ENCODE measurements at regions not wholly inside any gene's neighbourhood (a gene's known extent, or its start where the extent isn't known, plus 50 kb on each side); places are given as distances from the start of the nearest gene placed in this dataset.

GRCh38 chr4:43394976-43395375, 502.5 kb downstream of the GRXCR1 start:
- TF ChIP-seq ZNF274 (IDR thresholded peaks at IDR 0.05; ENCODE audit: low read depth, low read length) = no peak

DNA sequence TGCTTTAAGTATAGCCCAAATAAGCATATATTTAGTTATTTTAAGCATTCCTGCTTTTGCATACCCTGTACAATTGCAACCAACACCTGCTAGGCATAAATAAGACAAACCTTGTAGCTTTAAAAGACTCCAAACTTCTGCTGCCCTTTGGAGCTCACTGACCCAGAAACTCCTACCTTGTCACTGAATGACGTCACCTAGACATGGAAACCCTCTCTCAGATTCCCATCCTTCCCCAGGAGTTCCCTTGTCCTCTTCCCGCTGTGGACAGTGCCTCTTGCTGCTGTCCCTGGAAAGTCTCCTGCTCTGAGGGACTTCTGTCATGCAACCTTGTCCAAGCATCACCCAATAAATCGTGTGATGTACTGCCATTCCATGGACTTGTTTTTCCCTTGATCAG, 507.2 kb downstream of the GRXCR1 start:
- H3K4me3 ChIP-seq (ENCODE audit: low read length) = no peak overlapping the region
- TF ChIP-seq ZNF274 (IDR thresholded peaks at IDR 0.05; ENCODE audit: low read depth, low read length) = no peak

More at GRCh38 chr4:43394976-43395375, 502.5 kb downstream of the GRXCR1 start:
- H3K4me3 ChIP-seq (ENCODE audit: low read length) = no peak overlapping the region

DNA sequence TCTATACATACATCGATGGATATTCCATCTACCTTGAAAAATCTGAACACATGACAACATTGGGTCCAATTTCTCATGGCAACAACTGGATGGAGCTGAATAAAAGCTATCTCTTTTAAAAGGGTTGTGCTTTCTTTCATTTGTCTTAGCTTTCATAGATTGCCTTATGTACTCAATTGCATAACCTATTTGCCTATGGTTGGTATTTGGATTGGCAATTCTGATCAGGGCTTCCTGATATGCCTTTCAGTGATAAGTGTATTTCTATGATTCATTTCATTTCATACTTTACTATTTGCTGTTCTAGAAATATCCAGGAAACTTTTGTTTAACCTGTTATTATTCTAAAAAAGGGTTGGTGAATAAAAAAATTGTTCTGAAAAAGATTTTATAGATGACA, 509.9 kb downstream of the GRXCR1 start:
- TF ChIP-seq ZNF274 (IDR thresholded peaks at IDR 0.05; ENCODE audit: low read depth, low read length) = no peak
- no peak overlapping the region for H3K4me3 ChIP-seq (ENCODE audit: low read length)

GRCh38 chr4:43410636-43411035, 518.1 kb downstream of the GRXCR1 start:
- H3K4me3 ChIP-seq (ENCODE audit: low read length) = no peak overlapping the region
- no peak for TF ChIP-seq ZNF274 (IDR thresholded peaks at IDR 0.05; ENCODE audit: low read depth, low read length)

- H3K4me3 ChIP-seq (ENCODE audit: low read length) = no peak overlapping the region
- TF ChIP-seq ZNF274 (IDR thresholded peaks at IDR 0.05; ENCODE audit: low read depth, low read length) = no peak
Measured at GRCh38 chr4:43411226-43411625, 518.7 kb downstream of the GRXCR1 start.

DNA sequence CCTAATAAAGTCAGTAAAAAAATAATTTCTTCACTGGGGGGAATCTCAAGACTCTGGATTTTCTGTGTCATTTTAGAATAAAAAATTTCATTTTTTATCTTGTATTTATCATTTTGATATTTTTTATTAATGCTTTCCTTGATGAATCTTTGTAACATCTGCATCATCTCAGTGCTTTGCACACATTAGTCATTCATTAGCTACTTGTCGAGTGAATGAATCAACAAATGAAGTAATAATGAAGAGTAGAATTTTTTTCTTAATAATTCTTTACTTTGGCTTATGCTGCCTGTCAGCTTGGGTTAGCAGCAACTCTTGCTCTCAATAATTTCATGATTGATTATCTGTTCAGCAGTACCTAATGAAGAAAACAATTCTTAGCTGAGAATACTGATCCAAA, 530.8 kb downstream of the GRXCR1 start:
- TF ChIP-seq ZNF274 (IDR thresholded peaks at IDR 0.05; ENCODE audit: low read depth, low read length) = no peak
- H3K4me3 ChIP-seq (ENCODE audit: low read length) = no peak overlapping the region

- no peak for TF ChIP-seq ZNF274 (IDR thresholded peaks at IDR 0.05; ENCODE audit: low read depth, low read length)
- no peak overlapping the region for H3K4me3 ChIP-seq (ENCODE audit: low read length)
Measured at GRCh38 chr4:43425206-43425605, 532.7 kb downstream of the GRXCR1 start.

- H3K4me3 ChIP-seq (ENCODE audit: low read length) = no peak overlapping the region
- no peak for TF ChIP-seq ZNF274 (IDR thresholded peaks at IDR 0.05; ENCODE audit: low read depth, low read length)
Measured at GRCh38 chr4:43435291-43435690, 542.8 kb downstream of the GRXCR1 start.

DNA sequence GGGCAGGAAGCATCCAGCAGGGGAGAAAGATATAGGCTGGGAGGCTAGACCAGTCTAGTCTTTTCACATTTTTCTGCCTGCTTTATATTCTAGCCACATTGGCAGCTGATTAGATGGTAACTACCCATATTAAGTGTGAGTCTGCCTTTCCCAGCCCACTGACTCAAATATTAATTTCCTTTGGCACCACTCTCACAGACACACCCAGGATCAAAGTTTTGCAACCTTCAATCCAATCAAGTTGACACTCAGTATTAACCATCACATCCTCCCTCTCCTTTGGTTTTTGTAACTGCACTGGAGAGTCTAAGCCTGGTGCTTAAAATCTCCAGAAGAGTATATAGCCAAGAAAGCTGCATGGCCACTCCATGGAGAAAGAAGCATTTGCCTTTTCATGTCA, 560.4 kb downstream of the GRXCR1 start:
- TF ChIP-seq ZNF274 (IDR thresholded peaks at IDR 0.05; ENCODE audit: low read depth, low read length) = no peak
- H3K4me3 ChIP-seq (ENCODE audit: low read length) = no peak overlapping the region

- TF ChIP-seq ZNF274 (IDR thresholded peaks at IDR 0.05; ENCODE audit: low read depth, low read length) = no peak
- no peak overlapping the region for H3K4me3 ChIP-seq (ENCODE audit: low read length)
Measured at GRCh38 chr4:43456383-43456782, 563.9 kb downstream of the GRXCR1 start.

- no peak for TF ChIP-seq ZNF274 (IDR thresholded peaks at IDR 0.05; ENCODE audit: low read depth, low read length)
- no peak overlapping the region for H3K4me3 ChIP-seq (ENCODE audit: low read length)
Measured at GRCh38 chr4:43457866-43458265, 565.4 kb downstream of the GRXCR1 start.

DNA sequence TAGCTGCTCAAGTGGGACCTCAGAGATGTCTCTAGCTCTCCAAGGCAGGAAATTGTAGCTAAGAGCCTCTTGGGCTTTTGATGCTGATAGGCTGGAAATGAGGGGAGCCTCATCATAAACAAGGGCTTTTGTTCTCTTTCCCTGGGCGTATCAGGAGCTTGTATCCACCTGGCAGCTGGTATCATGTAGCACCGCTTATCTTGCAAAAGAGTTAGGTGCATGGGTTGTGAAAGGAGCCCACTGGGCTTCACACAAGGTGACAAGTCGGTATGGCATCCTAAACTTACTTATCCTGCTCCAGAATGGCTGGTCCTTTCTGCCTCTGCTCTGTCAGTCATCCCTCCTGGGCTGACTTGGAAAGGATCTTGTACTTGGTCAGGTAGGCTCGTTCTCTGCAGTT, 565.8 kb downstream of the GRXCR1 start:
- no peak for TF ChIP-seq ZNF274 (IDR thresholded peaks at IDR 0.05; ENCODE audit: low read depth, low read length)

GRCh38 chr4:43471950-43472349, 579.4 kb downstream of the GRXCR1 start:
- H3K4me3 ChIP-seq (ENCODE audit: low read length) = no peak overlapping the region
- no peak for TF ChIP-seq ZNF274 (IDR thresholded peaks at IDR 0.05; ENCODE audit: low read depth, low read length)

More for the DNA sequence above, 565.8 kb downstream of the GRXCR1 start:
- no peak overlapping the region for H3K4me3 ChIP-seq (ENCODE audit: low read length)

DNA sequence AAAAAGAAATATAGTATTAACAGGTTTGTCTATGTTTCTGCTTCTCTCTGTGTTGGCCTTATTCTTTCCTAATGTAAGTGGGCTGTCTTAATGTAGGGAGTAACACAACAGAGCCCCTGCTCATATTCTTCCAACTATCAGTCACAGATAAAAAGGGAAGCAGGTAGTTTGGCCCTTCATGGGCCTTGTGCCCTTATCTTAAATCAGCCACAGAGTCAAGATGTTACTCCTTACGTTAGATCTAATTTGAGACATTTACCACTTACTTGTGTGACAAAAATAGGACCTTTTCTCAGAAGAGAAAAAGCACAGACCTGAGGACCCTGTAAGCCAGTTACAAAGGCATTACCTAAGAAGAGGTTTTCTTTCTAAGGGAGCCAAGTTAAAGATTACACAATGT, 589.0 kb downstream of the GRXCR1 start:
- H3K4me3 ChIP-seq (ENCODE audit: low read length) = no peak overlapping the region
- no peak for TF ChIP-seq ZNF274 (IDR thresholded peaks at IDR 0.05; ENCODE audit: low read depth, low read length)

DNA sequence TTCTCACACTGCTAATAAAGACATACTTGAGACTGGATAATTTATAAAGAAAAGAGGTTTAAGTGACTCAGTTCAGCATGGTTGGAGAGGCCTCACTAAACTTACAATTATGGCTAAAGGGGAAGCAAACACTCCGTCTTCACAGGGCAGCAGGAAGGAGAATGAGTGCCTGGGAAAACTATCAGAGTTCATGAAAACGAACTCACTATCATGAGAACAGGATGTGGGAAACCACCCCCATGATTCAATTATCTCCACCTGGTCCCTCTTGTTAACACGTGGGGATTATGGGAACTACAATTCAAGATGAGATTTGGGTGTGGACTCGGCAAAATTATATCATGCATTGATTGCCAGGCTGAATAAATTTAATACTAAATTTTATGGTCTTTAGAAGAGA, 592.7 kb downstream of the GRXCR1 start:
- TF ChIP-seq ZNF274 (IDR thresholded peaks at IDR 0.05; ENCODE audit: low read depth, low read length) = no peak
- no peak overlapping the region for H3K4me3 ChIP-seq (ENCODE audit: low read length)

GRCh38 chr4:43496188-43496587, 603.7 kb downstream of the GRXCR1 start:
- H3K4me3 ChIP-seq (ENCODE audit: low read length) = no peak overlapping the region
- no peak for TF ChIP-seq ZNF274 (IDR thresholded peaks at IDR 0.05; ENCODE audit: low read depth, low read length)
